HG02981 (cell line): ENCODE measurements at regions not wholly inside any gene's neighbourhood (a gene's known extent, or its start where the extent isn't known, plus 50 kb on each side); places are given as distances from the start of the nearest gene placed in this dataset.

Experiments used
- ATAC-seq: cut with Tn5 transposase; IDR thresholded peaks from one replicate; pipeline ENCODE4 v1.9.1; 2021; ENCODE audit warnings: mild to moderate bottlenecking, moderate library complexity; ENCODE audit not compliant: unreplicated experiment

- ATAC-seq = no peak
Observed at GRCh38 chr6:40274058-40274457, 313.1 kb downstream of the LRFN2 start.

GRCh38 chr6:40268614-40269013 lies 318.6 kb downstream of the LRFN2 start:
- no peak for ATAC-seq

- no peak for ATAC-seq
Observed at GRCh38 chr6:40268166-40268565, 319.0 kb downstream of the LRFN2 start.

GRCh38 chr6:40265615-40266014 lies 321.5 kb downstream of the LRFN2 start:
- no peak for ATAC-seq

GRCh38 chr6:40263970-40264369 lies 323.2 kb downstream of the LRFN2 start:
- no peak for ATAC-seq

- no peak for ATAC-seq
Observed at GRCh38 chr6:40262363-40262762, 324.8 kb downstream of the LRFN2 start.

GRCh38 chr6:40258531-40258930 lies 324.3 kb upstream of the MOCS1 start:
- no peak for ATAC-seq

- no peak for ATAC-seq
Observed at GRCh38 chr6:40256831-40257230, 322.6 kb upstream of the MOCS1 start.

- no peak for ATAC-seq
Observed at GRCh38 chr6:40256224-40256623, 322.0 kb upstream of the MOCS1 start.

- ATAC-seq = no peak
Observed at GRCh38 chr6:40253420-40253819, 319.2 kb upstream of the MOCS1 start.

GRCh38 chr6:40252531-40253258 lies 318.4 kb upstream of the MOCS1 start:
- ATAC-seq = no peak

GRCh38 chr6:40251637-40252300 lies 317.5 kb upstream of the MOCS1 start:
- ATAC-seq = no peak

- ATAC-seq = no peak
Observed at GRCh38 chr6:40249935-40250334, 315.7 kb upstream of the MOCS1 start.

GRCh38 chr6:40247516-40248115 lies 313.4 kb upstream of the MOCS1 start:
- ATAC-seq = no peak

- no peak for ATAC-seq
Observed at GRCh38 chr6:40244699-40245098, 310.4 kb upstream of the MOCS1 start.

GRCh38 chr6:40232698-40233097 lies 298.4 kb upstream of the MOCS1 start:
- no peak for ATAC-seq

GRCh38 chr6:40227735-40228134 lies 293.5 kb upstream of the MOCS1 start:
- no peak for ATAC-seq

- ATAC-seq = no peak
Observed at GRCh38 chr6:40222354-40222753, 288.1 kb upstream of the MOCS1 start.

GRCh38 chr6:40219799-40220198 lies 285.5 kb upstream of the MOCS1 start:
- ATAC-seq = no peak

- ATAC-seq = no peak
Observed at GRCh38 chr6:40210628-40211056, 276.4 kb upstream of the MOCS1 start.

- ATAC-seq = no peak
Observed at GRCh38 chr6:40205801-40206200, 271.5 kb upstream of the MOCS1 start.

- ATAC-seq = no peak
Observed at GRCh38 chr6:40205004-40205403, 270.7 kb upstream of the MOCS1 start.
